Choroid plexus epithelial cell (primary cell): ENCODE measurements at regions not wholly inside any gene's neighbourhood (a gene's known extent, or its start where the extent isn't known, plus 50 kb on each side); places are given as distances from the start of the nearest gene placed in this dataset.
A peak's percentile ranks its signal among the peaks of the same experiment; 100 is the strongest.

Source experiments
- DNase-seq: peaks from one replicate; pipeline ENCODE4 v3.0.0-alpha.2; 2010; ENCODE audit warnings: low read depth
- H3K4me3 ChIP-seq: 2 replicates; pipeline ENCODE4 v1.5.1; 2011; ENCODE audit warnings: low read depth, mild to moderate bottlenecking, control low read depth, low read length, moderate library complexity
- CTCF ChIP-seq: conservative IDR thresholded peaks from 2 replicates; pipeline ENCODE4 v1.5.1; 2011; ENCODE audit warnings: low read depth, mild to moderate bottlenecking, control low read depth, inconsistent platforms, low read length, moderate library complexity

- no peak for TF ChIP-seq CTCF
- H3K4me3 ChIP-seq = no peak overlapping the region
- no peak for DNase-seq
Measured at GRCh38 chr1:185444676-185445075, 127.6 kb upstream of the IVNS1ABP start.

GRCh38 chr1:185442050-185442449, 125.0 kb upstream of the IVNS1ABP start:
- TF ChIP-seq CTCF = no peak
- no peak overlapping the region for H3K4me3 ChIP-seq
- DNase-seq = peak; percentile 61

DNA sequence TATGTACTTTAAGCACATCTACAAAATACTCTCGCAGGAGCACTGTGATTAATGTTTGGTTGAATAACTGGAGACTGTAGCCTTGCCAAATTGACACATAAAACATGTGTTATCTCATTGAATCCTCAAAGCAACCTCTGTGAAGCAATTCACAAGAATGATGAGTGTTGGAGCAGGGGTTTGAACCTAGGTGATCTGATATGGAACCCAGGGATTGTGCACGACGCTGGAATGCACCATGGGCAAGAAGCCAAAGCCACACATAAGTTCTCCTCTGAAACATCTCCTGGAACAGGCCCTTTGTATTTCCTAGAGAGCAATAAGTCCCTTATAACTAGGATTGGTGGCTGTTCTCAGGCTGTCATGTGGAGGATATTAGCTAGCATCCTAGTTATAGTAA, 124.6 kb upstream of the IVNS1ABP start:
- DNase-seq = peak; percentile 72
- no peak for TF ChIP-seq CTCF
- H3K4me3 ChIP-seq = no peak overlapping the region

GRCh38 chr1:185440877-185441276, 123.8 kb upstream of the IVNS1ABP start:
- TF ChIP-seq CTCF = no peak
- peak; percentile 68 for DNase-seq

DNA sequence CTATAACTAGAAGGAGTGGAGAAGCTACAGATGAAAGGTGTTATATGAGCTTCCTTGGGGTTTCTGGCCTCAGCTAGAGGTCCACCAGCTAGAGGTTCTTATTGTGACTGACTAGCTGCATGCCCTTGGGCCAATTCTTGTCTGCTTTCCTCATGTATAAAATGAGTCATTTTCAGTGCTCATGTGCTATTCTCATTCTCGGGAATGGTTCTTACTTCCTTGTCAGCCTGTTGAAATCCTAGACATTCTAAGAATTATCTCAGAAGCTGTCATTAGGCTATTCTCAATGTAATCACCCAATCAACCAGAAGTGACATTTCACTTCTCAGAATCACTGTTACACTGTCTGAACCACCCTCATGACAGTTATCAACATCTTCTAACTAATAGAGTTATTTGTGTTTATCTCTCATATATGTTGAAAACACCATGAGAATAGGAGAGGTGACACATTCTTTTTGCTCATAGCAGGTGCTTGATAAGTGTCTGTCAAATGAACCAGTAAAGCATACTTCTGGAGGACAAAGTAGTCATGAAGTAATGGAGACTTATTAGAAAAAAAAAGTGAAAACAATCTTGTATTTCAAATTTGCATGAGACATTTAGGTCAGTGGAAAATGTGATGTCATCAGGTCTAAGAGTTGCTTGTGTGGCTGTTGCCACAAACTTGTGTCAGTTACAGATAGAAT, 122.8 kb upstream of the IVNS1ABP start:
- TF ChIP-seq CTCF = no peak
- H3K4me3 ChIP-seq = no peak overlapping the region
- peak; percentile 67 for DNase-seq

More at GRCh38 chr1:185440877-185441276, 123.8 kb upstream of the IVNS1ABP start:
- no peak overlapping the region for H3K4me3 ChIP-seq

DNA sequence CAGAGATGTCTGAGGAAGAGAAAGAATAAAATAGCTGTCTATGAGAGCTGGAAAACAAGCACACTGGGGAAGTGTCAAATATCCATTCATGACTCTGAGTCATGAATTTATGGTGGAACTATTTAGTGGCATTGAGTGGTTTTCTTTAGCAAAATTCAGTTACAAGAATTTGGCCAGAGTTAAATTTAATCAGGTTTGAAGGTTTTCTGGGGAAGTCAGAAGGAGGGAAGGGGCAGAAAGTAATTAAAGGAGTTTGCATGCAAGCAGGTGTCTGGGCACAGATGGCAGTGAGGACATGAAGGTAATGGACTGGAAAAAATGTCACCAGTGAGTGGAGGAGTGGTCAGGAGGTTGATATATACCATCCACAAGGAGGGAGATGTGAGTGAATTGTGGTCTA, 121.9 kb upstream of the IVNS1ABP start:
- no peak for TF ChIP-seq CTCF
- no peak overlapping the region for H3K4me3 ChIP-seq
- DNase-seq = peak; percentile 19

- no peak for TF ChIP-seq CTCF
- H3K4me3 ChIP-seq = no peak overlapping the region
Measured at GRCh38 chr1:185435696-185436379, 118.8 kb upstream of the IVNS1ABP start.

More at GRCh38 chr1:185435696-185436379, 118.8 kb upstream of the IVNS1ABP start:
- DNase-seq = no peak
